Neural cell (in vitro differentiated cells): ENCODE measurements at regions not wholly inside any gene's neighbourhood (a gene's known extent, or its start where the extent isn't known, plus 50 kb on each side); places are given as distances from the start of the nearest gene placed in this dataset.

Source experiments
- H2AFZ ChIP-seq: fragments of 200-600, 300-800 bp; sonication (generic), shearing (Covaris generic); 2 replicates; pipeline ENCODE4 v1.6.0; 2014; ENCODE audit warnings: low read depth, mild to moderate bottlenecking, antibody characterized with exemption, low read length, moderate library complexity
- H3F3A ChIP-seq: fragments of 200-600 bp; shearing (Covaris generic); 2 replicates; pipeline ENCODE4 v1.6.1; 2016; ENCODE audit warnings: mild to moderate bottlenecking, moderate library complexity, mixed read lengths, antibody characterized with exemption, low read length; ENCODE audit not compliant: insufficient read depth, poor library complexity, severe bottlenecking
- H3K27ac ChIP-seq: fragments of 200-600, 300-800 bp; sonication (generic), shearing (Covaris generic); 2 replicates; pipeline ENCODE4 v1.5.1; 2014; ENCODE audit warnings: mild to moderate bottlenecking, low read length, moderate library complexity
- H3K27me3 ChIP-seq: fragments of 300-800, 200-600 bp; sonication (generic), shearing (Covaris generic); 2 replicates; pipeline ENCODE4 v1.6.0; 2014; ENCODE audit warnings: mild to moderate bottlenecking, low read depth, low read length, moderate library complexity; ENCODE audit not compliant: insufficient read depth
- H3K36me3 ChIP-seq: fragments of 300-800, 200-600 bp; sonication (generic), shearing (Covaris generic); 2 replicates; pipeline ENCODE4 v1.5.1; 2014; ENCODE audit warnings: mild to moderate bottlenecking, antibody characterized with exemption, low read length, moderate library complexity; ENCODE audit not compliant: insufficient read depth
- H3K4me2 ChIP-seq: fragments of 300-800, 200-600 bp; sonication (generic), shearing (Covaris generic); 2 replicates; pipeline ENCODE4 v1.6.0; 2014; ENCODE audit warnings: mild to moderate bottlenecking, low read length
- H3K4me3 ChIP-seq: fragments of 300-800, 200-600 bp; sonication (generic), shearing (Covaris generic); 2 replicates; pipeline ENCODE4 v1.5.1; 2014; ENCODE audit warnings: mild to moderate bottlenecking, low read length, moderate library complexity
- H3K79me2 ChIP-seq: fragments of 200-600 bp; shearing (Covaris generic); replicated peaks from 2 replicates; pipeline ENCODE4 v1.6.0; 2014; ENCODE audit warnings: mild to moderate bottlenecking, low read length, moderate library complexity; ENCODE audit not compliant: insufficient read depth
- H3K9ac ChIP-seq: fragments of 300-800, 200-600 bp; sonication (generic), shearing (Covaris generic); 2 replicates; pipeline ENCODE4 v1.6.1; 2016; ENCODE audit warnings: mild to moderate bottlenecking, low read length, mixed read lengths
- H3K9me2 ChIP-seq: fragments of 200-600 bp; shearing (Covaris generic); 2 replicates; pipeline ENCODE4 v1.6.1; 2016; ENCODE audit warnings: mild to moderate bottlenecking, low read length, mixed read lengths; ENCODE audit not compliant: insufficient read depth
- H3K9me3 ChIP-seq: fragments of 200-600, 300-800 bp; sonication (generic), shearing (Covaris generic); 2 replicates; pipeline ENCODE4 v1.6.1; 2016; ENCODE audit warnings: mild to moderate bottlenecking, mixed run types, low read length, moderate library complexity, mixed read lengths
- H4K20me1 ChIP-seq: fragments of 200-600 bp; shearing (Covaris generic); 2 replicates; pipeline ENCODE4 v1.6.1; 2016; ENCODE audit warnings: mild to moderate bottlenecking, mixed run types; ENCODE audit not compliant: insufficient read depth
- CTCF ChIP-seq: fragments of 450-650 bp; IDR thresholded peaks from 2 replicates; pipeline ENCODE4 v1.5.1; 2014; ENCODE audit warnings: antibody characterized with exemption, mild to moderate bottlenecking, moderate library complexity; ENCODE audit not compliant: poor library complexity, severe bottlenecking
- EP300 ChIP-seq: fragments of 450-650 bp; conservative IDR thresholded peaks from 2 replicates; pipeline ENCODE4 v1.6.1; 2014; ENCODE audit warnings: antibody characterized with exemption, mild to moderate bottlenecking, moderate library complexity; ENCODE audit not compliant: poor library complexity, severe bottlenecking
- EZH2 ChIP-seq: fragments of 200-600, 300-800 bp; shearing (Covaris generic), sonication (generic); IDR thresholded peaks from 2 replicates; pipeline ENCODE4 v1.6.1; 2014; ENCODE audit warnings: antibody characterized with exemption, low read length, borderline replicate concordance, mild to moderate bottlenecking; ENCODE audit not compliant: insufficient read depth, poor library complexity, severe bottlenecking
- MXI1 ChIP-seq: fragments of 450-650 bp; conservative IDR thresholded peaks from 2 replicates; pipeline ENCODE4 v1.6.1; 2014; ENCODE audit warnings: antibody characterized with exemption, mild to moderate bottlenecking; ENCODE audit not compliant: poor library complexity, severe bottlenecking
- POLR2AphosphoS5 ChIP-seq: IDR thresholded peaks from 2 replicates; pipeline ENCODE4 v1.6.1; 2012
- RAD21 ChIP-seq: fragments of 450-650 bp; conservative IDR thresholded peaks from 2 replicates; pipeline ENCODE4 v1.6.1; 2014; ENCODE audit warnings: antibody characterized with exemption, mild to moderate bottlenecking, moderate library complexity
- REST ChIP-seq: IDR thresholded peaks from 2 replicates; pipeline ENCODE4 v1.6.1; 2012; ENCODE audit warnings: borderline replicate concordance
- SMC3 ChIP-seq: fragments of 450-650 bp; conservative IDR thresholded peaks from 2 replicates; pipeline ENCODE4 v1.6.1; 2014; ENCODE audit warnings: antibody characterized with exemption, mild to moderate bottlenecking, moderate library complexity; ENCODE audit not compliant: poor library complexity
- TAF1 ChIP-seq: IDR thresholded peaks from 2 replicates; pipeline ENCODE4 v1.6.1; 2012; ENCODE audit warnings: low read depth

- Histone ChIP-seq H3K27ac (no peak overlapping the region), H3F3A (no peaks in the 10 kb centered on the region), H3K4me3 (no peak overlapping the region), H3K9me3 (no peaks in the 10 kb centered on the region), H3K4me2 (no peak overlapping the region), H3K36me3 (no peaks in the 10 kb centered on the region), H3K9ac (no peak overlapping the region), H3K9me2 (no peaks in the 10 kb centered on the region), H3K27me3 (no peaks in the 10 kb centered on the region), H2AFZ (no peak overlapping the region), H4K20me1 (no peaks in the 10 kb centered on the region), H3K79me2 (no peaks in the 10 kb centered on the region)
- TF ChIP-seq RAD21 (no peak), EZH2 (no peak), EP300 (no peak), MXI1 (no peak), SMC3 (no peak), TAF1 (no peak), POLR2AphosphoS5 (no peak), CTCF (no peak), REST (no peak)
These were observed 50.6 kb upstream of the PPARA start for GRCh38 chr22:46099740-46100139.

GRCh38 chr22:46100401-46101105 is 49.8 kb upstream of the PPARA start:
- Histone ChIP-seq H3K9me2 (no peaks in the 10 kb centered on the region), H3K36me3 (no peaks in the 10 kb centered on the region), H3K27me3 (no peaks in the 10 kb centered on the region), H3K4me3 (no peak overlapping the region), H3K9me3 (no peaks in the 10 kb centered on the region), H3F3A (no peaks in the 10 kb centered on the region), H3K4me2 (no peak overlapping the region), H2AFZ (no peak overlapping the region), H4K20me1 (no peaks in the 10 kb centered on the region), H3K9ac (no peak overlapping the region), H3K79me2 (no peaks in the 10 kb centered on the region), H3K27ac (no peak overlapping the region)
- no peak for TF ChIP-seq SMC3
- no peak for TF ChIP-seq EZH2
- no peak for TF ChIP-seq MXI1
- TF ChIP-seq RAD21, result no peak
- no peak for TF ChIP-seq TAF1
- TF ChIP-seq EP300, result no peak
- TF ChIP-seq CTCF, result no peak
- no peak for TF ChIP-seq POLR2AphosphoS5
- TF ChIP-seq REST, result no peak
